UCSD-AML1 (cell line): ENCODE measurements at regions not wholly inside any gene's neighbourhood (a gene's known extent, or its start where the extent isn't known, plus 50 kb on each side); places are given as distances from the start of the nearest gene placed in this dataset.

Experiments
- DNase-seq: peaks from one replicate; lab custom pipeline; 2025; ENCODE audit not compliant: unreplicated experiment; lab: John Stamatoyannopoulos, UW

GRCh38 chr17:70776441-70776840 is 607.1 kb downstream of the KCNJ2 start:
- no peak for DNase-seq

GRCh38 chr17:70780031-70780430 is 610.7 kb downstream of the KCNJ2 start:
- no peak for DNase-seq

- no peak for DNase-seq
Measured at GRCh38 chr17:70786081-70786480, 616.7 kb downstream of the KCNJ2 start.

GRCh38 chr17:70787721-70788300 is 618.5 kb downstream of the KCNJ2 start:
- DNase-seq = no peak

- no peak for DNase-seq
Measured at GRCh38 chr17:70791748-70792443, 622.6 kb downstream of the KCNJ2 start.

- DNase-seq = no peak
Measured at GRCh38 chr17:70794738-70795137, 625.4 kb downstream of the KCNJ2 start.

GRCh38 chr17:70795620-70796019 is 626.3 kb downstream of the KCNJ2 start:
- no peak for DNase-seq

GRCh38 chr17:70796757-70797156 is 627.4 kb downstream of the KCNJ2 start:
- no peak for DNase-seq

- DNase-seq = no peak
Measured at GRCh38 chr17:70797166-70797565, 627.8 kb downstream of the KCNJ2 start.

- DNase-seq = no peak
Measured at GRCh38 chr17:70804161-70804560, 634.8 kb downstream of the KCNJ2 start.

- no peak for DNase-seq
Measured at GRCh38 chr17:70808596-70808995, 639.3 kb downstream of the KCNJ2 start.

- DNase-seq = no peak
Measured at GRCh38 chr17:70810609-70811008, 641.3 kb downstream of the KCNJ2 start.

- DNase-seq = no peak
Measured at GRCh38 chr17:70813355-70813930, 644.1 kb downstream of the KCNJ2 start.

GRCh38 chr17:70819183-70819582 is 649.9 kb downstream of the KCNJ2 start:
- no peak for DNase-seq

GRCh38 chr17:70820276-70820675 is 650.9 kb downstream of the KCNJ2 start:
- DNase-seq = no peak

GRCh38 chr17:70825321-70826125 is 656.2 kb downstream of the KCNJ2 start:
- no peak for DNase-seq

- no peak for DNase-seq
Measured at GRCh38 chr17:70829876-70830275, 660.5 kb downstream of the KCNJ2 start.

GRCh38 chr17:70834039-70834438 is 664.7 kb downstream of the KCNJ2 start:
- DNase-seq = no peak

GRCh38 chr17:70848785-70849184 is 679.5 kb downstream of the KCNJ2 start:
- no peak for DNase-seq

GRCh38 chr17:70855401-70856054 is 686.2 kb downstream of the KCNJ2 start:
- DNase-seq = no peak

GRCh38 chr17:70857351-70857750 is 688.0 kb downstream of the KCNJ2 start:
- DNase-seq = no peak
